ENCODE measurements at regions not wholly inside any gene's neighbourhood (a gene's known extent, or its start where the extent isn't known, plus 50 kb on each side); places are given as distances from the start of the nearest gene placed in this dataset.

DNA sequence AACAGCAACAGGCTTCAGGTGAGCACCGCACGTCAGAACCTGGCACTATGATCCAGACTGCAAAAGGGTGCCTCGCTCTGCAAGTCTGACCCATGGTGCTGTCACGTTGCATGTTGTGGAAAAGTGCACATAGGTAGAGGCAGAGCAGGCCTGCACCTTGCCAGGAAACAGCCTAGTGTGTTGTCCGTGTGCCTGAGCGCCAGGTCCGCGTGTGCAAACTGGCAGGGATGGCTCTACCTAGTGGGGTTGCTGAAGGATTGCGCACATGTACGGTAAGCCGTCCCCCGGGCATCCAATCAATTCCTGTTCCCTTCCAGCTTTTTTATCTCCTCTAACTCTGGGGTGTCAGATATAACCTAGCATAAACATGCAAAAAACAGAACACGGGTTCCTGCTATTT lies 219.5 kb downstream of the NXNL2 start:
- TF ChIP-seq, protein P1, sequence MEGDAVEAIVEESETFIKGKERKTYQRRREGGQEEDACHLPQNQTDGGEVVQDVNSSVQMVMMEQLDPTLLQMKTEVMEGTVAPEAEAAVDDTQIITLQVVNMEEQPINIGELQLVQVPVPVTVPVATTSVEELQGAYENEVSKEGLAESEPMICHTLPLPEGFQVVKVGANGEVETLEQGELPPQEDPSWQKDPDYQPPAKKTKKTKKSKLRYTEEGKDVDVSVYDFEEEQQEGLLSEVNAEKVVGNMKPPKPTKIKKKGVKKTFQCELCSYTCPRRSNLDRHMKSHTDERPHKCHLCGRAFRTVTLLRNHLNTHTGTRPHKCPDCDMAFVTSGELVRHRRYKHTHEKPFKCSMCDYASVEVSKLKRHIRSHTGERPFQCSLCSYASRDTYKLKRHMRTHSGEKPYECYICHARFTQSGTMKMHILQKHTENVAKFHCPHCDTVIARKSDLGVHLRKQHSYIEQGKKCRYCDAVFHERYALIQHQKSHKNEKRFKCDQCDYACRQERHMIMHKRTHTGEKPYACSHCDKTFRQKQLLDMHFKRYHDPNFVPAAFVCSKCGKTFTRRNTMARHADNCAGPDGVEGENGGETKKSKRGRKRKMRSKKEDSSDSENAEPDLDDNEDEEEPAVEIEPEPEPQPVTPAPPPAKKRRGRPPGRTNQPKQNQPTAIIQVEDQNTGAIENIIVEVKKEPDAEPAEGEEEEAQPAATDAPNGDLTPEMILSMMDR (IDR thresholded peaks at IDR 0.05 in 2 of 3, conservative IDR thresholded peaks at IDR 0.05 in 1 of 3; ENCODE audit: control insufficient read depth in 2 of 3, extremely low read depth in 1 of 3, insufficient read depth in 1 of 3, low read depth in 3 of 3, low read length in 3 of 3) = no peak
- no peak for TF ChIP-seq SMC3 (IDR thresholded peaks at IDR 0.05; ENCODE audit: borderline replicate concordance, low read length)
- TF ChIP-seq SIX5 (IDR thresholded peaks at IDR 0.05; ENCODE audit: low read depth, low read length, severe bottlenecking) = no peak
- no peak for TF ChIP-seq SUZ12 (IDR thresholded peaks at IDR 0.05; ENCODE audit: unreplicated experiment)
- no peak for TF ChIP-seq EZH2 (IDR thresholded peaks at IDR 0.05; ENCODE audit: borderline replicate concordance, control insufficient read depth, low read depth, low read length)
- TF ChIP-seq ZNF274 (IDR thresholded peaks at IDR 0.05; ENCODE audit: insufficient read depth, insufficient read length) = no peak
- no peak for TF ChIP-seq STAT3 (IDR thresholded peaks at IDR 0.05; ENCODE audit: low read depth, low read length)
- TF ChIP-seq NRF1 (conservative IDR thresholded peaks at IDR 0.05; ENCODE audit: low read depth, low read length) = no peak
- TF ChIP-seq POLR2A (IDR thresholded peaks at IDR 0.05; ENCODE audit: low read depth, low read length) = no peak
- TF ChIP-seq YY1 (IDR thresholded peaks at IDR 0.05; ENCODE audit: low read depth, low read length) = no peak
